ENCODE measurements at regions not wholly inside any gene's neighbourhood (a gene's known extent, or its start where the extent isn't known, plus 50 kb on each side); places are given as distances from the start of the nearest gene placed in this dataset.
A peak's percentile ranks its signal among the peaks of the same experiment; 100 is the strongest.

DNA sequence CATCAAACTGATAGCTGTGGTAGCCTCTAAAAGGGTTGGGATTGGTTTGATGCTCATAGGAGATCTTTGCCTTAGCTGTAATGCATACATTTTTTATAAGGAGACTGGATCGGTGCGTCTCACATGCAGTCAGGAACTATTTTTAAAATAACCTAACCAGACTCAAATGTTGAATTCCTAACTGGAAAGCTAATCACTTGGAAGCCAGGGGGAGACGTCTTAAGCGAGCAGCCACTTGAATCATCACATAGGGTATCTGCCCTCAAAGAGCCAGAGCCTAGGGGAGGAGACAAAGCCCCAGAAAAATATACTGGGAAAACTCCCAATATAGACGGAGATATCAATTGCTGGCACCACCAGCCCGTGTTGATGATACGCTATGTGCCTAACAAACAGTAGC, 61.7 kb upstream of the PUM1 start:
- Histone ChIP-seq H3K4me1 (no peaks in the 10 kb centered on the region), H3K36me3 (replicated peaks in 1 of 2; ENCODE audit: insufficient read depth in 1 of 2, low read depth in 2 of 2) (no peaks in the 10 kb centered on the region), H3K4me3 (no peak overlapping the region), H3K9me3 (no peaks in the 10 kb centered on the region), H3K27ac (no peak overlapping the region), H3K27me3 (no peaks in the 10 kb centered on the region)
- DNase-seq, result no peak
- ATAC-seq, result no peak
- TF ChIP-seq, protein P1, sequence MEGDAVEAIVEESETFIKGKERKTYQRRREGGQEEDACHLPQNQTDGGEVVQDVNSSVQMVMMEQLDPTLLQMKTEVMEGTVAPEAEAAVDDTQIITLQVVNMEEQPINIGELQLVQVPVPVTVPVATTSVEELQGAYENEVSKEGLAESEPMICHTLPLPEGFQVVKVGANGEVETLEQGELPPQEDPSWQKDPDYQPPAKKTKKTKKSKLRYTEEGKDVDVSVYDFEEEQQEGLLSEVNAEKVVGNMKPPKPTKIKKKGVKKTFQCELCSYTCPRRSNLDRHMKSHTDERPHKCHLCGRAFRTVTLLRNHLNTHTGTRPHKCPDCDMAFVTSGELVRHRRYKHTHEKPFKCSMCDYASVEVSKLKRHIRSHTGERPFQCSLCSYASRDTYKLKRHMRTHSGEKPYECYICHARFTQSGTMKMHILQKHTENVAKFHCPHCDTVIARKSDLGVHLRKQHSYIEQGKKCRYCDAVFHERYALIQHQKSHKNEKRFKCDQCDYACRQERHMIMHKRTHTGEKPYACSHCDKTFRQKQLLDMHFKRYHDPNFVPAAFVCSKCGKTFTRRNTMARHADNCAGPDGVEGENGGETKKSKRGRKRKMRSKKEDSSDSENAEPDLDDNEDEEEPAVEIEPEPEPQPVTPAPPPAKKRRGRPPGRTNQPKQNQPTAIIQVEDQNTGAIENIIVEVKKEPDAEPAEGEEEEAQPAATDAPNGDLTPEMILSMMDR (IDR thresholded peaks at IDR 0.05), result no peak
- no peak for TF ChIP-seq POLR2A (IDR thresholded peaks at IDR 0.05)
- intact Hi-C loops (cut with DNase I), result no loop called here
- WGBS, 2 donors, result 77% methylated on average over 7 of the region's 7 CpGs

DNA sequence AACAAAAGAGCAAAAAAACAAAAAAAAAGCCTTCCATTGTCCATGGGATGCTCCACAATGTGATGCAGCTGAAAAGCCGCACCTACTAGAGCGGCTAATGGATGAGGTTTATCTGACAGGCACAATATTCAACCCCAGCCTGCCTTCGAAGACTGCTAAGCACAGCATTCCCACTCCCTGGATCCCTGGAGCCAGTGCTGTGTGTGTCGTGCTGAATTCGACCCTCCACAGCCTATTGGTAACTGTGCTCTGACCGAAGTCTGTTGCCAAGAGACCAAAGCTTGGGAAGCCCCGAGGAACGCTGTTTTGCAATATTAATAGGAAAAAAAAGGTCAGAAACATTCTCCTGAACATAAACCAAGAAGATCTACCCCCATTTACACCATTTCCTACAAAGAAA, 57.2 kb upstream of the PUM1 start:
- ATAC-seq, result no peak
- no peak overlapping the region for H3K27ac ChIP-seq
- H3K4me3 ChIP-seq, result no peak overlapping the region
- peak in 1 of 4 donors; percentile 13 for DNase-seq
- no peaks in the 10 kb centered on the region for H3K36me3 ChIP-seq (replicated peaks in 1 of 2; ENCODE audit: insufficient read depth in 1 of 2, low read depth in 2 of 2)
- H3K4me1 ChIP-seq, result no peaks in the 10 kb centered on the region
- H3K9me3 ChIP-seq, result no peaks in the 10 kb centered on the region
- intact Hi-C loops (cut with DNase I), result no loop called here
- no peaks in the 10 kb centered on the region for H3K27me3 ChIP-seq
- TF ChIP-seq, protein P1 (IDR thresholded peaks at IDR 0.05), result no peak
- no peak for TF ChIP-seq POLR2A (IDR thresholded peaks at IDR 0.05)
- 56 to 77% methylated on average over 8 of the region's 8 CpGs for WGBS, 2 donors

DNA sequence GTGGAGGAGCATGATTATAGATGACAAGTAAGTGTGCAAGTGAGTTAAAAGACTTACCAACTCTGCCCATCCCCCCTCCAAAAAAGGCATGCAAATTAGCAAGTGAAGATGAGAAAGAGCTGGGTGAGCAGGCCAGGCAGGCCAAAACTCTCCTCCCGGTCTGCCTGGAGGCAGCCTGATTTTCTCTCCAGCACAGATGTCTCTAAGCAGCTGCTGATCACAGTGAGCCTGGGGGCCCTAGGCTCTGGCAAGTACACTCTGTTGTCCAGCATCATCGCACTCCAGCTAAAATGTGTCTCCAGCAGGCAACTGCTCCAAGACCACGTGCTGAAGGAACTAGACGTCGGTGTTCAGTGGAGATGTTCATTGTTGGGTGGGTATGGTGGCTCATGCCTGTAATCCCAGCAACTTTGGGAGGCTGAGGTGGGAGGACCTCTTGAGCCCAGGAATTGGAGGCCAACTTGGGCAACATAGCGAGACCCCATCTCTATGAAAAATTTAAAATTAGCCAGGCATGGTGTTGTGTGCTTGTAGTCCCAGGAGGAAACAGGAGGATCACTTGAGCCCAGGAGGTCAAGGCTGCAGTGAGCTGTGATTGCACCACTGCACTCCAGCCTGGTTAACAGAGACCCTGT, 56.7 kb upstream of the PUM1 start:
- Histone ChIP-seq H3K9me3 (no peaks in the 10 kb centered on the region), H3K4me1 (no peaks in the 10 kb centered on the region), H3K27ac (no peak overlapping the region), H3K27me3 (no peaks in the 10 kb centered on the region), H3K36me3 (replicated peaks in 1 of 2; ENCODE audit: insufficient read depth in 1 of 2, low read depth in 2 of 2) (no peaks in the 10 kb centered on the region), H3K4me3 (no peak overlapping the region)
- intact Hi-C loops (cut with DNase I), result no loop called here
- ATAC-seq (no peak), DNase-seq (no peak)
- WGBS, 2 donors, result 61 to 68% methylated on average over 6 of the region's 6 CpGs
- TF ChIP-seq, protein P1 (IDR thresholded peaks at IDR 0.05), result no peak
- no peak for TF ChIP-seq POLR2A (IDR thresholded peaks at IDR 0.05)

DNA sequence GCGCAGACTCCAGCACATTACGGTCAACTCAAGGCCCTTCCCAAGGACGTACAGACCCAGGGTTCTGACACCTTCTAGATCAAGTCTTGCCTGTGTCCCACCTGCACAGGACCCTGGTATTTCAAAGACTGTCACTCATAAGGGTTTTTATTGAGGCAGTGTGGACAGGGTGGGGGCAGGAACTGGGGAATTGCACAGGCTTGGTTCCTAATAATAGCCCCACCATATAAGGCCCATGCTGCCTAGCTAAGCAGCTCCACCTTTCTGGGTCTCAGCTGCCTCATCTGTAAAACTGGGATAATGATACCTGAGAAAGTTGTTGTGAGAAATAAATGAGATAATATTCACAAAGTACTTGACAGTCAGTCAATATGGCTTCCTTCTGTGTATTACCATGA, 55.3 kb upstream of the PUM1 start:
- Histone ChIP-seq H3K27me3 (no peaks in the 10 kb centered on the region), H3K4me1 (no peaks in the 10 kb centered on the region), H3K27ac (no peak overlapping the region), H3K9me3 (no peaks in the 10 kb centered on the region), H3K36me3 (replicated peaks in 1 of 2; ENCODE audit: insufficient read depth in 1 of 2, low read depth in 2 of 2) (no peaks in the 10 kb centered on the region), H3K4me3 (no peak overlapping the region)
- intact Hi-C loops (cut with DNase I), result no loop called here
- ATAC-seq (no peak), DNase-seq (no peak)
- TF ChIP-seq, protein P1 (IDR thresholded peaks at IDR 0.05), result no peak
- TF ChIP-seq POLR2A (IDR thresholded peaks at IDR 0.05), result no peak
- WGBS, 2 donors, result 87 to 100% methylated on average over 1 to 3 of the region's 3 CpGs

DNA sequence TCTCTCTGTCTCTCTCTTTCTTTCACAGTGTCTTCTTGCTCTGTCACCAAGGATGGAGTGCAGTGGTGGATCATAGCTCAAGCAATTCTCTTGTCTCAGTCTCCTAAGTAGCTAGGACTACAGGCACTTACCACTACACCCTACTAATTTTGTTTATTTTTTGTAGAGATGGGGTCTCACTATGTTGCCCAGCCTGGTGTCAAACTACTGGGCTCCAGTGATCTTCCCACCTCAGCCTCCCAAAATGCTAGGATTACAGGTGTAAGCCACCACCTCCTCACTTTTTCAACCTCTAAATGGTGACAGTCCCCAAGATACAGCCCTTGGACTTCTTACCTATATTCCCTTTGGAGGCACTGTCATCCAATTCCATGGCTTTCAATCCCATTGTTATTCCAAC, 50.5 kb upstream of the PUM1 start:
- Histone ChIP-seq H3K36me3 (replicated peaks in 1 of 2; ENCODE audit: insufficient read depth in 1 of 2, low read depth in 2 of 2) (no peaks in the 10 kb centered on the region), H3K4me3 (no peak overlapping the region), H3K4me1 (peaks cover 6% of the 10 kb centered on the region), H3K27me3 (no peaks in the 10 kb centered on the region), H3K9me3 (no peaks in the 10 kb centered on the region), H3K27ac (no peak overlapping the region)
- DNase-seq, result no peak
- intact Hi-C loops (cut with DNase I), result no loop called here
- TF ChIP-seq, protein P1 (IDR thresholded peaks at IDR 0.05), result no peak
- no peak for TF ChIP-seq POLR2A (IDR thresholded peaks at IDR 0.05)
- ATAC-seq, result no peak
